CD4-positive, alpha-beta T cell treated with Interferon alpha-2 for 1 hour (primary cell): ENCODE measurements at regions not wholly inside any gene's neighbourhood (a gene's known extent, or its start where the extent isn't known, plus 50 kb on each side); places are given as distances from the start of the nearest gene placed in this dataset.
"Not testable (repeated sequence)": the region's sequence is repeated elsewhere in the genome, so short reads cannot be mapped to it uniquely, and the experiment has no call there.

Experiments used
- DNase-seq, 2 donors: peaks; one replicate each; pipeline ENCODE4 v3.0.0-alpha.2; 2020 to 2022

- no peak for DNase-seq
These were observed 1027.7 kb upstream of the TMEFF2 start for GRCh38 chr2:193222454-193222853.

- no peak for DNase-seq
These were observed 1024.7 kb upstream of the TMEFF2 start for GRCh38 chr2:193219413-193219812.

GRCh38 chr2:193201583-193201982, 1006.9 kb upstream of the TMEFF2 start:
- DNase-seq: no peak

GRCh38 chr2:193199322-193199721, 1004.6 kb upstream of the TMEFF2 start:
- no peak for DNase-seq

GRCh38 chr2:193187816-193188215, 993.1 kb upstream of the TMEFF2 start:
- DNase-seq: no peak

GRCh38 chr2:193170981-193171380, 976.2 kb upstream of the TMEFF2 start:
- not testable (repeated sequence) for DNase-seq

- DNase-seq: no peak
These were observed 961.7 kb upstream of the TMEFF2 start for GRCh38 chr2:193156480-193156879.

- DNase-seq: no peak
These were observed 959.3 kb upstream of the TMEFF2 start for GRCh38 chr2:193154076-193154475.

GRCh38 chr2:193153576-193153975, 958.8 kb upstream of the TMEFF2 start:
- DNase-seq: no peak

GRCh38 chr2:193142467-193142866, 947.7 kb upstream of the TMEFF2 start:
- DNase-seq: not testable (repeated sequence)

GRCh38 chr2:193141998-193142397, 947.3 kb upstream of the TMEFF2 start:
- DNase-seq: no peak

GRCh38 chr2:193140895-193141294, 946.2 kb upstream of the TMEFF2 start:
- DNase-seq: not testable (repeated sequence)

- no peak for DNase-seq
These were observed 930.1 kb upstream of the TMEFF2 start for GRCh38 chr2:193124815-193125214.

- no peak for DNase-seq
These were observed 920.1 kb upstream of the TMEFF2 start for GRCh38 chr2:193114827-193115226.

- DNase-seq: no peak
These were observed 918.3 kb upstream of the TMEFF2 start for GRCh38 chr2:193112986-193113385.

GRCh38 chr2:193103064-193103463, 908.3 kb upstream of the TMEFF2 start:
- no peak for DNase-seq

GRCh38 chr2:193101591-193101990, 906.9 kb upstream of the TMEFF2 start:
- no peak for DNase-seq

- no peak for DNase-seq
These were observed 893.3 kb upstream of the TMEFF2 start for GRCh38 chr2:193088026-193088425.

- no peak for DNase-seq
These were observed 882.3 kb upstream of the TMEFF2 start for GRCh38 chr2:193076995-193077394.

- DNase-seq: no peak
These were observed 880.2 kb upstream of the TMEFF2 start for GRCh38 chr2:193074933-193075332.

GRCh38 chr2:193072647-193073046, 877.9 kb upstream of the TMEFF2 start:
- DNase-seq: no peak

GRCh38 chr2:193025556-193025955, 830.8 kb upstream of the TMEFF2 start:
- not testable (repeated sequence) for DNase-seq

- DNase-seq: no peak
These were observed 830.1 kb upstream of the TMEFF2 start for GRCh38 chr2:193024791-193025190.

- DNase-seq: no peak
These were observed 817.1 kb upstream of the TMEFF2 start for GRCh38 chr2:193011870-193012269.

GRCh38 chr2:192993059-192993458, 798.3 kb upstream of the TMEFF2 start:
- no peak for DNase-seq

- no peak for DNase-seq
These were observed 788.4 kb upstream of the TMEFF2 start for GRCh38 chr2:192983173-192983572.
